Loucy (cell line): ENCODE measurements at regions not wholly inside any gene's neighbourhood (a gene's known extent, or its start where the extent isn't known, plus 50 kb on each side); places are given as distances from the start of the nearest gene placed in this dataset.
"Not testable (repeated sequence)": the region's sequence is repeated elsewhere in the genome, so short reads cannot be mapped to it uniquely, and the experiment has no call there.

Source experiments
- H2AFZ ChIP-seq: fragments of 200-600 bp; sonication (generic); 2 replicates; pipeline ENCODE4 v1.6.0; 2016; ENCODE audit warnings: antibody characterized with exemption, mild to moderate bottlenecking, low read length, moderate library complexity
- H3F3A ChIP-seq: fragments of 200-600 bp; 2 replicates; pipeline ENCODE4 v1.6.0; 2016; ENCODE audit warnings: antibody characterized with exemption, low read depth, mild to moderate bottlenecking
- H3K27me3 ChIP-seq: fragments of 200-600 bp; sonication (generic); 2 replicates; pipeline ENCODE4 v1.6.1; 2014; ENCODE audit warnings: low read length, mild to moderate bottlenecking; ENCODE audit not compliant: insufficient read depth, poor library complexity, severe bottlenecking
- H3K36me3 ChIP-seq: fragments of 200-600 bp; sonication (generic); 2 replicates; pipeline ENCODE4 v1.6.1; 2016; ENCODE audit warnings: low read length; ENCODE audit not compliant: insufficient read depth
- H3K4me1 ChIP-seq: fragments of 200-600 bp; sonication (generic); 2 replicates; pipeline ENCODE4 v1.5.1; 2014; ENCODE audit warnings: low read length, mild to moderate bottlenecking; ENCODE audit not compliant: insufficient read depth, poor library complexity, severe bottlenecking
- H3K4me2 ChIP-seq: fragments of 200-600 bp; sonication (generic); 2 replicates; pipeline ENCODE4 v1.6.0; 2014; ENCODE audit warnings: antibody characterized with exemption, low read length, low read depth, mild to moderate bottlenecking; ENCODE audit not compliant: poor library complexity, severe bottlenecking
- H3K4me3 ChIP-seq: fragments of 200-600 bp; sonication (generic); 2 replicates; pipeline ENCODE4 v1.5.1; 2014; ENCODE audit warnings: low read length, mild to moderate bottlenecking, mixed read lengths; ENCODE audit not compliant: poor library complexity, severe bottlenecking
- H3K79me2 ChIP-seq: fragments of 200-600 bp; sonication (generic); 2 replicates; pipeline ENCODE4 v1.6.1; 2014; ENCODE audit warnings: low read length; ENCODE audit not compliant: insufficient read depth
- H3K9ac ChIP-seq: fragments of 200-600 bp; sonication (generic); 2 replicates; pipeline ENCODE4 v1.6.0; 2014; ENCODE audit warnings: mild to moderate bottlenecking, low read depth, low read length, moderate library complexity; ENCODE audit not compliant: poor library complexity, severe bottlenecking
- H3K9me2 ChIP-seq: fragments of 200-600 bp; sonication (generic); replicated peaks from 2 replicates; pipeline ENCODE4 v1.6.1; 2016; ENCODE audit warnings: low read depth, low read length, mixed read lengths
- H3K9me3 ChIP-seq: fragments of 200-600 bp; sonication (generic); 2 replicates; pipeline ENCODE4 v1.6.1; 2014; ENCODE audit warnings: mild to moderate bottlenecking, antibody characterized with exemption, low read length, low read depth; ENCODE audit not compliant: insufficient read depth
- H4K20me1 ChIP-seq: fragments of 200-600 bp; sonication (generic); 2 replicates; pipeline ENCODE4 v1.6.0; 2014; ENCODE audit warnings: antibody characterized with exemption, low read length, mild to moderate bottlenecking; ENCODE audit not compliant: insufficient read depth, poor library complexity, severe bottlenecking
- CTCF ChIP-seq: fragments of 200-600 bp; sonication (generic); conservative IDR thresholded peaks from 2 replicates; pipeline ENCODE4 v1.5.1; 2014; ENCODE audit warnings: mild to moderate bottlenecking, antibody characterized with exemption, low read length
- EZH2phosphoT487 ChIP-seq: fragments of 200-600 bp; IDR thresholded peaks from 2 replicates; pipeline ENCODE4 v1.6.1; 2018; ENCODE audit warnings: antibody characterized with exemption, mild to moderate bottlenecking, moderate library complexity, borderline replicate concordance

GRCh38 chr2:129829588-129829987, 149.9 kb upstream of the RAB6C start:
- H3K4me2 ChIP-seq: no peak overlapping the region
- H3K79me2 ChIP-seq: no peaks in the 10 kb centered on the region
- TF ChIP-seq CTCF: no peak
- TF ChIP-seq EZH2phosphoT487: no peak
- H2AFZ ChIP-seq: no peak overlapping the region
- H3K4me1 ChIP-seq: no peaks in the 10 kb centered on the region
- H3K9me3 ChIP-seq: no peaks in the 10 kb centered on the region
- no peak overlapping the region for H3K9ac ChIP-seq
- H3K4me3 ChIP-seq: no peak overlapping the region
- no peaks in the 10 kb centered on the region for H3F3A ChIP-seq
- no peaks in the 10 kb centered on the region for H3K27me3 ChIP-seq
- no peaks in the 10 kb centered on the region for H3K9me2 ChIP-seq
- no peaks in the 10 kb centered on the region for H3K36me3 ChIP-seq
- no peaks in the 10 kb centered on the region for H4K20me1 ChIP-seq

- Histone ChIP-seq H3K4me1 (no peaks in the 10 kb centered on the region), H3K36me3 (no peaks in the 10 kb centered on the region), H2AFZ (no peak overlapping the region), H3K79me2 (no peaks in the 10 kb centered on the region), H3K27me3 (no peaks in the 10 kb centered on the region), H3K9me3 (no peaks in the 10 kb centered on the region), H3K9me2 (no peaks in the 10 kb centered on the region), H4K20me1 (no peaks in the 10 kb centered on the region), H3K4me2 (no peak overlapping the region), H3K9ac (no peak overlapping the region), H3F3A (no peaks in the 10 kb centered on the region), H3K4me3 (no peak overlapping the region)
- TF ChIP-seq CTCF: no peak
- no peak for TF ChIP-seq EZH2phosphoT487
Measured at GRCh38 chr2:129831018-129831417, 148.4 kb upstream of the RAB6C start.

DNA sequence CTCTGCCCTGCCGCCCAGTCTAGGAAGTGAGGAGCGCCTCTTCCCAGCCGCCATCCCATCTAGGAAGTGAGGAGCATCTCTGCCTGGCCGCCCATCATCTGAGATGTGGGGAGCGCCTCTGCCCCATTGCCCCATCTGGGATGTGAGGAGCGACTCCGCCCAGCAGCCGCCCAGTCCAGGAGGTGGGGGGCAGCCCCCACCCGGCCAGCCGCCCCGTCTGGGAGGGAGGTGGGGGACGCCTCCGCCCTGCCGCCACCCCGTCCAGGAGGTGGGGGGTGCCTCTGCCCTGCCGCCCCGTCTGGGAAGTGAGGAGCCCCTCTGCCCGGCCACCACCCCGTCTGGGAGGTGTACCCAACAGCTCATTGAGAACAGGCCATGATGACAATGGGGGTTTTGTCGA, 146.0 kb upstream of the RAB6C start:
- H3K79me2 ChIP-seq, H3K9ac ChIP-seq, H3K4me2 ChIP-seq, H3K4me1 ChIP-seq, H3K9me2 ChIP-seq, H3K36me3 ChIP-seq, H3K4me3 ChIP-seq, H3K9me3 ChIP-seq, H3F3A ChIP-seq, H3K27me3 ChIP-seq, H2AFZ ChIP-seq, H4K20me1 ChIP-seq: not testable (repeated sequence)

- TF ChIP-seq CTCF (no peak), EZH2phosphoT487 (no peak)
- Histone ChIP-seq H3K36me3 (no peaks in the 10 kb centered on the region), H3K4me2 (no peak overlapping the region)
Measured at GRCh38 chr2:129847043-129847442, 132.4 kb upstream of the RAB6C start.

More at GRCh38 chr2:129847043-129847442, 132.4 kb upstream of the RAB6C start:
- H3K4me1 ChIP-seq: no peaks in the 10 kb centered on the region
- no peaks in the 10 kb centered on the region for H3K9me2 ChIP-seq
- H3K9me3 ChIP-seq: no peaks in the 10 kb centered on the region
- no peak overlapping the region for H3K9ac ChIP-seq
- H3F3A ChIP-seq: no peaks in the 10 kb centered on the region
- no peak overlapping the region for H3K4me3 ChIP-seq
- no peak overlapping the region for H2AFZ ChIP-seq
- no peaks in the 10 kb centered on the region for H3K79me2 ChIP-seq
- no peaks in the 10 kb centered on the region for H3K27me3 ChIP-seq
- H4K20me1 ChIP-seq: no peaks in the 10 kb centered on the region
